ENCODE measurements at regions not wholly inside any gene's neighbourhood (a gene's known extent, or its start where the extent isn't known, plus 50 kb on each side); places are given as distances from the start of the nearest gene placed in this dataset.

GRCh38 chr7:25062380-25062779 is 62.7 kb downstream of the CYCS start:
- H3K4me3 ChIP-seq (IDR thresholded peaks at IDR 0.05; ENCODE audit: insufficient read depth, low read depth, low read length) = no peak overlapping the region
- H3K9ac ChIP-seq = no peak overlapping the region
- no peaks in the 10 kb centered on the region for H3K27me3 ChIP-seq (ENCODE audit: insufficient read depth, low read depth)
- H3K4me2 ChIP-seq = no peak overlapping the region
- H3K79me2 ChIP-seq (ENCODE audit: insufficient read depth, low read depth) = no peaks in the 10 kb centered on the region
- H3K27ac ChIP-seq = no peak overlapping the region
- H3K4me1 ChIP-seq (ENCODE audit: low read depth, poor library complexity, severe bottlenecking) = no peaks in the 10 kb centered on the region
- no peaks in the 10 kb centered on the region for H4K20me1 ChIP-seq (ENCODE audit: insufficient read depth)
- no peaks in the 10 kb centered on the region for H3K36me3 ChIP-seq (ENCODE audit: insufficient read depth)
- no peak for TF ChIP-seq CTCF (conservative IDR thresholded peaks at IDR 0.05; ENCODE audit: low read depth, low read length)
- H2AFZ ChIP-seq (ENCODE audit: low read depth) = no peak overlapping the region

- Histone ChIP-seq H3K27me3 (ENCODE audit: insufficient read depth, low read depth) (no peaks in the 10 kb centered on the region), H3K4me1 (ENCODE audit: low read depth, poor library complexity, severe bottlenecking) (no peaks in the 10 kb centered on the region), H3K9ac (no peak overlapping the region), H3K4me3 (IDR thresholded peaks at IDR 0.05; ENCODE audit: insufficient read depth, low read depth, low read length) (no peak overlapping the region), H2AFZ (ENCODE audit: low read depth) (no peak overlapping the region), H3K4me2 (no peak overlapping the region), H3K79me2 (ENCODE audit: insufficient read depth, low read depth) (no peaks in the 10 kb centered on the region), H3K36me3 (ENCODE audit: insufficient read depth) (no peaks in the 10 kb centered on the region), H3K27ac (no peak overlapping the region), H4K20me1 (ENCODE audit: insufficient read depth) (no peaks in the 10 kb centered on the region)
- no peak for TF ChIP-seq CTCF (conservative IDR thresholded peaks at IDR 0.05; ENCODE audit: low read depth, low read length)
Observed at GRCh38 chr7:25060487-25061055, 64.5 kb downstream of the CYCS start.

- no peaks in the 10 kb centered on the region for H3K4me1 ChIP-seq (ENCODE audit: low read depth, poor library complexity, severe bottlenecking)
- H3K27ac ChIP-seq = no peak overlapping the region
- TF ChIP-seq CTCF (conservative IDR thresholded peaks at IDR 0.05; ENCODE audit: low read depth, low read length) = no peak
- H4K20me1 ChIP-seq (ENCODE audit: insufficient read depth) = no peaks in the 10 kb centered on the region
- H2AFZ ChIP-seq (ENCODE audit: low read depth) = no peak overlapping the region
- no peaks in the 10 kb centered on the region for H3K36me3 ChIP-seq (ENCODE audit: insufficient read depth)
- no peaks in the 10 kb centered on the region for H3K27me3 ChIP-seq (ENCODE audit: insufficient read depth, low read depth)
- H3K4me3 ChIP-seq (IDR thresholded peaks at IDR 0.05; ENCODE audit: insufficient read depth, low read depth, low read length) = no peak overlapping the region
- H3K4me2 ChIP-seq = no peak overlapping the region
- H3K79me2 ChIP-seq (ENCODE audit: insufficient read depth, low read depth) = no peaks in the 10 kb centered on the region
- H3K9ac ChIP-seq = no peak overlapping the region
Observed at GRCh38 chr7:25059576-25059975, 65.5 kb downstream of the CYCS start.

GRCh38 chr7:25056368-25056767 is 68.7 kb downstream of the CYCS start:
- Histone ChIP-seq H4K20me1 (ENCODE audit: insufficient read depth) (no peaks in the 10 kb centered on the region), H3K27me3 (ENCODE audit: insufficient read depth, low read depth) (no peaks in the 10 kb centered on the region), H2AFZ (ENCODE audit: low read depth) (no peak overlapping the region), H3K4me1 (ENCODE audit: low read depth, poor library complexity, severe bottlenecking) (no peaks in the 10 kb centered on the region), H3K36me3 (ENCODE audit: insufficient read depth) (no peaks in the 10 kb centered on the region), H3K27ac (no peak overlapping the region), H3K9ac (no peak overlapping the region), H3K79me2 (ENCODE audit: insufficient read depth, low read depth) (no peaks in the 10 kb centered on the region), H3K4me2 (no peak overlapping the region), H3K4me3 (IDR thresholded peaks at IDR 0.05; ENCODE audit: insufficient read depth, low read depth, low read length) (no peak overlapping the region)
- TF ChIP-seq CTCF (conservative IDR thresholded peaks at IDR 0.05; ENCODE audit: low read depth, low read length) = no peak
